ENCODE measurements at regions not wholly inside any gene's neighbourhood (a gene's known extent, or its start where the extent isn't known, plus 50 kb on each side); places are given as distances from the start of the nearest gene placed in this dataset.

- TF ChIP-seq PRDM10 (IDR thresholded peaks at IDR 0.05; ENCODE audit: partially characterized antibody) (no peak), ZMIZ1 (IDR thresholded peaks at IDR 0.05; ENCODE audit: low read depth in 2 of 2, low read length in 2 of 2) (no peak), GATA2 (CRISPR knock-in tag; IDR thresholded peaks at IDR 0.05) (no peak), MAX (CRISPR knock-in tag; IDR thresholded peaks at IDR 0.05) (no peak), CBFB (CRISPR knock-in tag; IDR thresholded peaks at IDR 0.05) (no peak), HMGN3 (IDR thresholded peaks at IDR 0.05; ENCODE audit: borderline replicate concordance, extremely low read depth, insufficient read length, low read depth, low read length) (no peak), RREB1 (CRISPR knock-in tag; IDR thresholded peaks at IDR 0.05) (no peak), GTF2F1 (IDR thresholded peaks at IDR 0.05; ENCODE audit: low read depth, low read length) (no peak), ZC3H11A (IDR thresholded peaks at IDR 0.05; ENCODE audit: low read depth, low read length) (no peak), BDP1 (IDR thresholded peaks at IDR 0.05; ENCODE audit: insufficient read depth, insufficient read length) (no peak), SRF (CRISPR knock-in tag; IDR thresholded peaks at IDR 0.05) (no peak), MXI1 (IDR thresholded peaks at IDR 0.05; ENCODE audit: low read depth, low read length) (no peak), EP300 (IDR thresholded peaks at IDR 0.05; ENCODE audit: low read length) (no peak; the same call in 1 of the 2 replicates), TBP (optimal IDR thresholded peaks at IDR 0.05; ENCODE audit: low read depth, low read length) (no peak), ZNF778 (CRISPR knock-in tag; IDR thresholded peaks at IDR 0.05) (no peak), ESRRA (IDR thresholded peaks at IDR 0.05; ENCODE audit: borderline replicate concordance, low read depth) (no peak; the same call in 1 of the 2 replicates)
These were observed 271.5 kb upstream of the PDGFD start (continued) for GRCh38 chr11:104435494-104435893.

Measured in K562 (cell line).